ENCODE measurements at regions not wholly inside any gene's neighbourhood (a gene's known extent, or its start where the extent isn't known, plus 50 kb on each side); places are given as distances from the start of the nearest gene placed in this dataset.
"Not testable (repeated sequence)": the region's sequence is repeated elsewhere in the genome, so short reads cannot be mapped to it uniquely, and the experiment has no call there.

GRCh38 chr12:94819011-94819410 is 168.7 kb upstream of the TMCC3 start:
- H3K36me3 Mint-ChIP-seq (ENCODE audit: insufficient read depth): no peaks in the 10 kb centered on the region
- peaks cover 10% of the 10 kb centered on the region for H3K9me3 Mint-ChIP-seq (ENCODE audit: low read depth)
- DNase-seq (ENCODE audit: low spot score, unreplicated experiment): no peak
- H3K27me3 Mint-ChIP-seq: no peaks in the 10 kb centered on the region
- no peak overlapping the region for H3K4me3 Mint-ChIP-seq (ENCODE audit: low read depth)
- no peak for TF ChIP-seq CTCF (IDR thresholded peaks at IDR 0.05; ENCODE audit: unreplicated experiment)
- peaks cover 5% of the 10 kb centered on the region for H3K4me1 Mint-ChIP-seq (ENCODE audit: low read depth)
- H3K27ac Mint-ChIP-seq: no peak overlapping the region

DNA sequence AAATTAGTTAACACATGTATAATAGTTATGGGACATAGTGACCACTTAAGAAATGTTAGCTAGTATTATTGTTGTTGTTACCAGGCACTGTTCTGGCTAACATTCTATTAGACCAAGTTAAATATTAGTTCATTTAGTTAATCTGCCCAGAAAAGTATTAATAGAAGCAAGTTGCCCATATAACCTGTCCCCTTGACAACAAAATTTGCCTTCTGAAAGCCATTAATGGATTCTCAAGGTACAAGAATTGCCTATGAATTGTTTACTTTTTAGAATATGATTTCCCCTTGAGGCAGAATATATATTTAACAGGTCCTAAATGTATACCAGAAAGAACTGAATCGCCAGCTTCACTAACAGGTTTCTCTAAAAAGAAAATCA is 167.3 kb upstream of the TMCC3 start:
- H3K27ac Mint-ChIP-seq: no peak overlapping the region
- H3K27me3 Mint-ChIP-seq: no peaks in the 10 kb centered on the region
- DNase-seq (ENCODE audit: low spot score, unreplicated experiment): no peak
- no peaks in the 10 kb centered on the region for H3K36me3 Mint-ChIP-seq (ENCODE audit: insufficient read depth)
- H3K9me3 Mint-ChIP-seq (ENCODE audit: low read depth): peaks cover 20% of the 10 kb centered on the region
- no peak overlapping the region for H3K4me3 Mint-ChIP-seq (ENCODE audit: low read depth)
- no peak for TF ChIP-seq CTCF (IDR thresholded peaks at IDR 0.05; ENCODE audit: unreplicated experiment)
- peaks cover 5% of the 10 kb centered on the region for H3K4me1 Mint-ChIP-seq (ENCODE audit: low read depth)

DNA sequence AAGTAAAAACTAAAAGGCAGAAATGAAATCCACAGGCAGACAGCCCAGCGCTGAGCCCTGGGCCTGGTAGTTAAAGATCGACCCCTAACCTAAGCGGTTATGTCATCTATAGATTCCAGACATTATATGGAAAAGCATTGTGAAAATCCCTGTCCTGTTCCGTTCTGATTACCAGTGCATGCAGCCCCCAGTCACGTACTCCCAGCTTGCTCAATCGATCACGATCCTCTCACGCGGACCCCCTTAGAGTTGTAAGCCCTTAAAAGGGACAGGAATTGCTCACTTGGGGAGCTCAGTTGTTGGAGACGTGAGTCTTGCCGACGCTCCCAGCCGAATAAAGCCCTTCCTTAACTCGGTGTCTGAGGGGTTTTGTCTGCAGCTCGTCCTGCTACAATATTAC is 166.8 kb upstream of the TMCC3 start:
- DNase-seq (ENCODE audit: low spot score, unreplicated experiment); H3K4me1 Mint-ChIP-seq (ENCODE audit: low read depth); H3K27me3 Mint-ChIP-seq; H3K27ac Mint-ChIP-seq; H3K4me3 Mint-ChIP-seq (ENCODE audit: low read depth); H3K36me3 Mint-ChIP-seq (ENCODE audit: insufficient read depth): not testable (repeated sequence)
- H3K9me3 Mint-ChIP-seq (ENCODE audit: low read depth): peaks cover 24% of the 10 kb centered on the region

- not testable (repeated sequence) for H3K27me3 Mint-ChIP-seq; H3K4me3 Mint-ChIP-seq (ENCODE audit: low read depth); H3K36me3 Mint-ChIP-seq (ENCODE audit: insufficient read depth); H3K4me1 Mint-ChIP-seq (ENCODE audit: low read depth); DNase-seq (ENCODE audit: low spot score, unreplicated experiment); H3K27ac Mint-ChIP-seq
- peaks cover 24% of the 10 kb centered on the region for H3K9me3 Mint-ChIP-seq (ENCODE audit: low read depth)
Measured at GRCh38 chr12:94816746-94817145, 166.4 kb upstream of the TMCC3 start.

DNA sequence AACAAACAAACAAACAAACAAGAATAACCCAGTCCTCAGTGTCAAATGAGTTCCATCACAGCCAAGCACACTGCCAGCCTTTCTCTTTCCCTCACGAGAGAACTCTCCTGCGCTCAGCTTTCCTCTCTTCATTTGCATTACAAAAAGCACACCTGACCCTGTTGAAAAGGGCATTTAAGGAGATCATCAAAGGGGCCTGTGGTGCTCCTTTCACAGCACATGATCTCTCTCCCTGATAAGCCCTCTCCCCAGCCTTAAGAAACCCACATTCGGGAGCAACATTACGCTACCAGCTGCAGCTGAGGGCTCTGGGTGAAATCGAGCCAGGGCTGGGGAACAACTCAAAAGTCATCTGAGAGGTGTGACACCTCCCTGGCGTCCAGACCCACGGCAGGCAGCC is 165.6 kb upstream of the TMCC3 start:
- no peak overlapping the region for H3K27ac Mint-ChIP-seq

DNA sequence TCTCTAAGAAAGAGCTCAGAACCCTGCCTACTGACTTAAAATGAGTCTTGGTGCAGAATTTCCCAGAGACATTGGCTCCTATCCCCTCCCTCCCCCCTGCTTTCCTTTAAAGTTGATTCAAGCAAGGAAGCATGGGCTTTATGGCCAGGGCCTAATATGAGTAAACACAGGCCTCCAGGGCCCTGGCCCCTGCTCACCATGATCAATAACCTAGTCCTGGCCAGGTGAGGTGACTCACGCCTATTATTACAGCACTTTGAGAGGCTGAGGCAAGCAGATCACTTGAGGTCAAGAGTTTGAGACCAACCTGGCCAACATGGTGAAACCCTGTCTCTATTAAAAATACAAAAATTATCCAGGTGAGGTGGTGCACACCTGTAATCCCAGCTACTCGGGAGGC is 165.1 kb upstream of the TMCC3 start:
- no peak overlapping the region for H3K27ac Mint-ChIP-seq
- peaks cover 5% of the 10 kb centered on the region for H3K4me1 Mint-ChIP-seq (ENCODE audit: low read depth)
- peaks cover 34% of the 10 kb centered on the region for H3K9me3 Mint-ChIP-seq (ENCODE audit: low read depth)
- no peaks in the 10 kb centered on the region for H3K27me3 Mint-ChIP-seq
- no peak for TF ChIP-seq CTCF (IDR thresholded peaks at IDR 0.05; ENCODE audit: unreplicated experiment)
- no peaks in the 10 kb centered on the region for H3K36me3 Mint-ChIP-seq (ENCODE audit: insufficient read depth)
- no peak overlapping the region for H3K4me3 Mint-ChIP-seq (ENCODE audit: low read depth)
- no peak for DNase-seq (ENCODE audit: low spot score, unreplicated experiment)

More for the DNA sequence above, 165.6 kb upstream of the TMCC3 start:
- no peaks in the 10 kb centered on the region for H3K36me3 Mint-ChIP-seq (ENCODE audit: insufficient read depth)
- no peaks in the 10 kb centered on the region for H3K27me3 Mint-ChIP-seq
- DNase-seq (ENCODE audit: low spot score, unreplicated experiment): no peak
- peaks cover 5% of the 10 kb centered on the region for H3K4me1 Mint-ChIP-seq (ENCODE audit: low read depth)
- H3K9me3 Mint-ChIP-seq (ENCODE audit: low read depth): peaks cover 32% of the 10 kb centered on the region
- H3K4me3 Mint-ChIP-seq (ENCODE audit: low read depth): no peak overlapping the region
- TF ChIP-seq CTCF (IDR thresholded peaks at IDR 0.05; ENCODE audit: unreplicated experiment): no peak
